ENCODE measurements at regions not wholly inside any gene's neighbourhood (a gene's known extent, or its start where the extent isn't known, plus 50 kb on each side); places are given as distances from the start of the nearest gene placed in this dataset.

GRCh38 chr5:82421119-82421518 lies 143.0 kb upstream of the RPS23 start:
- WGBS (ENCODE audit: insufficient coverage, low coverage, missing lambda C conversion rate): 17% methylated on average over 3 of the region's 3 CpGs
- intact Hi-C loops (cut with micrococcal nuclease) (no loop called here), in situ Hi-C loops (cut with MboI) (no loop called here)
- CTCF ChIA-PET (ENCODE audit: low intra/inter-chr PET ratio): no interaction called here
- no TSS peak for BruUV-seq (replicated peaks)
- H2AFZ ChIP-seq (ENCODE audit: low read depth, low read length): peak overlapping the region; percentile 33; the same call in 1 of the 2 replicates
- DNase-seq (ENCODE audit: extremely low read depth in 1 of 4, low spot score in 3 of 4): peak in 2 of 4 experiments; percentile 33 to 49
- peak; percentile 23 for FAIRE-seq
- no peak overlapping the region for H3K4me3 ChIP-seq
- H3K9me3 ChIP-seq (replicated peaks; ENCODE audit: control insufficient read depth, insufficient read depth, low read depth, low read length): no peaks in the 10 kb centered on the region; the same call in 1 of the 2 replicates
- peak overlapping the region; percentile 27; the same call in 1 of the 2 replicates for H3K4me2 ChIP-seq (ENCODE audit: insufficient read depth, low read length)
- peaks cover 17 to 70% of the 10 kb centered on the region in 2 experiments for H3K4me1 ChIP-seq (replicated peaks in 1 of 2; ENCODE audit: control insufficient read depth in 2 of 2, insufficient read depth in 2 of 2, low read length in 2 of 2)
- no peak overlapping the region for H3K9ac ChIP-seq (ENCODE audit: insufficient read depth in 1 of 2, low read depth in 2 of 2, low read length in 2 of 2)
- peak overlapping the region; percentile 1; the same call in 1 of the 3 replicates for H3K27ac ChIP-seq (ENCODE audit: extremely low read depth, low read depth, low read length)
- no peaks in the 10 kb centered on the region for H3K27me3 ChIP-seq (ENCODE audit: control insufficient read depth in 2 of 2, insufficient read depth in 2 of 2, low read length in 2 of 2)
- POLR2A ChIA-PET: interaction anchor here (0.8 kb wide), 1 partner anchor 108 kb away, joined by 3 read pairs; no protein-coding TSS in a partner anchor
- no peaks in the 10 kb centered on the region for H3K36me3 ChIP-seq (ENCODE audit: control insufficient read depth, insufficient read depth, low read length)
- H3K9me1 ChIP-seq (ENCODE audit: control insufficient read depth, insufficient read depth, low read length): no peaks in the 10 kb centered on the region
- no peaks in the 10 kb centered on the region for H3K79me2 ChIP-seq (ENCODE audit: control insufficient read depth, insufficient read depth, low read length)
- peak; percentile 56 for ATAC-seq
- H4K20me1 ChIP-seq (replicated peaks; ENCODE audit: control insufficient read depth, insufficient read depth, low read length): no peaks in the 10 kb centered on the region
- TF ChIP-seq LARP7 (IDR thresholded peaks at IDR 0.05): no peak
- TF ChIP-seq TGIF2 (CRISPR knock-in tag; IDR thresholded peaks at IDR 0.05): no peak
- no peak for TF ChIP-seq ESRRB (CRISPR knock-in tag; IDR thresholded peaks at IDR 0.05; ENCODE audit: borderline replicate concordance)
- no peak for TF ChIP-seq KAT7 (CRISPR knock-in tag; IDR thresholded peaks at IDR 0.05; ENCODE audit: borderline replicate concordance)
- no peak for TF ChIP-seq IRF1 (CRISPR knock-in tag; IDR thresholded peaks at IDR 0.05; ENCODE audit: borderline replicate concordance)
- no peak for TF ChIP-seq ZBTB12 (CRISPR knock-in tag; IDR thresholded peaks at IDR 0.05)
- no peak for TF ChIP-seq HDAC1 (IDR thresholded peaks at IDR 0.05)
- peak; percentile 55; the same call in 1 of the 2 replicates for TF ChIP-seq NFE2 (IDR thresholded peaks at IDR 0.05; ENCODE audit: low read depth)
- no peak for TF ChIP-seq ZHX1 (conservative IDR thresholded peaks at IDR 0.05; ENCODE audit: low read length)
- TF ChIP-seq TEAD4 (IDR thresholded peaks at IDR 0.05; ENCODE audit: low read length): no peak
- TF ChIP-seq TEAD4 (CRISPR knock-in tag; IDR thresholded peaks at IDR 0.05; ENCODE audit: borderline replicate concordance): no peak
- no peak for TF ChIP-seq MAFK (IDR thresholded peaks at IDR 0.05; ENCODE audit: low read length)
- no peak for TF ChIP-seq ZNF668 (CRISPR knock-in tag; IDR thresholded peaks at IDR 0.05)
- TF ChIP-seq JUND (IDR thresholded peaks at IDR 0.05; ENCODE audit: borderline replicate concordance, low read depth, low read length): 0 out of 2 replicates have a peak, but pooled peaks have one; percentile 3
- TF ChIP-seq JUND (tag; IDR thresholded peaks at IDR 0.05; ENCODE audit: borderline replicate concordance, low read depth, low read length): no peak
- TF ChIP-seq SMARCE1 (IDR thresholded peaks at IDR 0.05): no peak
- TF ChIP-seq FOXA3 (CRISPR knock-in tag; conservative IDR thresholded peaks at IDR 0.05 in 1 of 2, IDR thresholded peaks at IDR 0.05 in 1 of 2): no peak
- no peak for TF ChIP-seq CREBBP (IDR thresholded peaks at IDR 0.05; ENCODE audit: low read depth, low read length)
- no peak for TF ChIP-seq MTA2 (IDR thresholded peaks at IDR 0.05; ENCODE audit: low read depth)
- no peak for TF ChIP-seq NFXL1 (CRISPR knock-in tag; IDR thresholded peaks at IDR 0.05)
- peak; percentile 42 for TF ChIP-seq MEIS2 (IDR thresholded peaks at IDR 0.05; ENCODE audit: partially characterized antibody)
- no peak for TF ChIP-seq ZNF174 (CRISPR knock-in tag; IDR thresholded peaks at IDR 0.05)
